ENCODE measurements at regions not wholly inside any gene's neighbourhood (a gene's known extent, or its start where the extent isn't known, plus 50 kb on each side); places are given as distances from the start of the nearest gene placed in this dataset.

- no peaks in the 10 kb centered on the region for H4K20me1 ChIP-seq (ENCODE audit: insufficient read depth, low read length)
- H3K4me1 ChIP-seq (ENCODE audit: insufficient read depth, low read length), result peaks cover 12% of the 10 kb centered on the region
- no peak overlapping the region for H3K4me2 ChIP-seq (ENCODE audit: insufficient read depth, low read length)
- H3K4me3 ChIP-seq (ENCODE audit: insufficient read depth, low read length), result no peak overlapping the region
- H3K27ac ChIP-seq (ENCODE audit: low read depth, low read length), result no peak overlapping the region
- DNase-seq (ENCODE audit: insufficient read length, low spot score, missing footprints), result no peak
- no peaks in the 10 kb centered on the region for H3K36me3 ChIP-seq (ENCODE audit: insufficient read depth, low read length)
- no peaks in the 10 kb centered on the region for H3K79me2 ChIP-seq (ENCODE audit: insufficient read depth, low read length)
- H2AFZ ChIP-seq (ENCODE audit: low read length), result no peak overlapping the region
- H3K9me3 ChIP-seq (ENCODE audit: low read depth, low read length), result no peaks in the 10 kb centered on the region
- H3K27me3 ChIP-seq (ENCODE audit: insufficient read depth, low read length), result peaks cover 3% of the 10 kb centered on the region
- no peak for TF ChIP-seq CTCF (IDR thresholded peaks at IDR 0.05; ENCODE audit: extremely low read depth, low read depth, low read length)
Measured at GRCh38 chr14:89702876-89703200, 251.7 kb downstream of the EFCAB11 start.

DNA sequence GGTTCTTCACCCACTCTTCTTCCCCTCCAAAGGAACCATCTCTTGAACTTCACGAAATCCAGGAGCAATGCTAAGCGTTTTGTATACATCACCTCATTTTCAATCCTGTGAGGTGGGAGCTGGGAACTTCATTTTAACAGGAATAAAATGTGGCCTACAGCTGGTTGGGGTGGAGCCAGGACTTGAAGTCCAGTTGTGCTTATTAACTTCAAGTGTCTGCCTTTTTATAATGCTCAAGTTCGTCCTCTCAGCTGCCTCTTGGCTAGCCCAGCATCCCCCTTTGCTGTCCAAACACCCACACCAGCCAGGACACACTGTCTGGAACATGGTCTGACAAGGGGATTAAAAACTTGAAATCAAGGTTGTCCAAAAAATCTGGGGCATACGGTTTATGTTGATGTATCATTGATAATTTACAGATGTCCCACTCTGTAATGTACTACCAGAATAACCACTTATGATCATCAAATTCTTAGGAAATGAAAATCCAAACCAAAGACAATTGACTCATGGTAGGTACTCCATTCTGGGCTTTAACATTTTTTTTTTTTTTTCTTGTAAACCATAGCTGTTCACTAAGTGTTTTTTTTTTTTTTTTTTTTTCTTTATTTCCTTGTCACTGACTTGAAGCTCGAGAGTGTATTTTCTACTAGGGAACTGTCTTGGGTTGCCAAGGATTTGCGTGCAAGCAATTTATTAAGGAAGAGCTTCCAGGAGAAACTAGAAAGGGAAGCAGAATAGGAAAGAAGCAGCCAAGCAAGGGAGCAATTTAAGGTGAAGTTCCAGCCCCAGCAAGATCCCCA, 252.3 kb downstream of the EFCAB11 start:
- peak overlapping the region; percentile 82 for H2AFZ ChIP-seq (ENCODE audit: low read length)
- DNase-seq (ENCODE audit: insufficient read length, low spot score, missing footprints), result no peak
- H3K4me3 ChIP-seq (ENCODE audit: insufficient read depth, low read length), result peak overlapping the region; percentile 79
- no peaks in the 10 kb centered on the region for H3K36me3 ChIP-seq (ENCODE audit: insufficient read depth, low read length)
- no peaks in the 10 kb centered on the region for H3K79me2 ChIP-seq (ENCODE audit: insufficient read depth, low read length)
- H4K20me1 ChIP-seq (ENCODE audit: insufficient read depth, low read length), result no peaks in the 10 kb centered on the region
- TF ChIP-seq CTCF (IDR thresholded peaks at IDR 0.05; ENCODE audit: extremely low read depth, low read depth, low read length), result no peak
- H3K27me3 ChIP-seq (ENCODE audit: insufficient read depth, low read length), result peaks cover 3% of the 10 kb centered on the region
- no peaks in the 10 kb centered on the region for H3K9me3 ChIP-seq (ENCODE audit: low read depth, low read length)
- H3K27ac ChIP-seq (ENCODE audit: low read depth, low read length), result no peak overlapping the region
- H3K4me2 ChIP-seq (ENCODE audit: insufficient read depth, low read length), result peak overlapping the region; percentile 75
- peaks cover 12% of the 10 kb centered on the region for H3K4me1 ChIP-seq (ENCODE audit: insufficient read depth, low read length)

GRCh38 chr14:89701211-89702043, 253.1 kb downstream of the EFCAB11 start:
- Histone ChIP-seq H3K4me1 (ENCODE audit: insufficient read depth, low read length) (peaks cover 12% of the 10 kb centered on the region), H3K79me2 (ENCODE audit: insufficient read depth, low read length) (no peaks in the 10 kb centered on the region), H4K20me1 (ENCODE audit: insufficient read depth, low read length) (no peaks in the 10 kb centered on the region), H3K4me3 (ENCODE audit: insufficient read depth, low read length) (peak overlapping the region; percentile 79), H3K4me2 (ENCODE audit: insufficient read depth, low read length) (peak overlapping the region; percentile 75), H3K27ac (ENCODE audit: low read depth, low read length) (no peak overlapping the region), H3K36me3 (ENCODE audit: insufficient read depth, low read length) (no peaks in the 10 kb centered on the region), H3K27me3 (ENCODE audit: insufficient read depth, low read length) (peaks cover 3% of the 10 kb centered on the region), H2AFZ (ENCODE audit: low read length) (peak overlapping the region; percentile 94), H3K9me3 (ENCODE audit: low read depth, low read length) (no peaks in the 10 kb centered on the region)
- DNase-seq (ENCODE audit: insufficient read length, low spot score, missing footprints), result peak; percentile 94
- no peak for TF ChIP-seq CTCF (IDR thresholded peaks at IDR 0.05; ENCODE audit: extremely low read depth, low read depth, low read length)

- Histone ChIP-seq H3K27ac (ENCODE audit: low read depth, low read length) (no peak overlapping the region), H3K9me3 (ENCODE audit: low read depth, low read length) (no peaks in the 10 kb centered on the region), H2AFZ (ENCODE audit: low read length) (peak overlapping the region; percentile 94), H3K4me2 (ENCODE audit: insufficient read depth, low read length) (peak overlapping the region; percentile 75), H3K79me2 (ENCODE audit: insufficient read depth, low read length) (no peaks in the 10 kb centered on the region), H3K4me3 (ENCODE audit: insufficient read depth, low read length) (peak overlapping the region; percentile 79), H3K27me3 (ENCODE audit: insufficient read depth, low read length) (peaks cover 3% of the 10 kb centered on the region), H3K36me3 (ENCODE audit: insufficient read depth, low read length) (no peaks in the 10 kb centered on the region), H3K4me1 (ENCODE audit: insufficient read depth, low read length) (peaks cover 12% of the 10 kb centered on the region), H4K20me1 (ENCODE audit: insufficient read depth, low read length) (no peaks in the 10 kb centered on the region)
- no peak for TF ChIP-seq CTCF (IDR thresholded peaks at IDR 0.05; ENCODE audit: extremely low read depth, low read depth, low read length)
- DNase-seq (ENCODE audit: insufficient read length, low spot score, missing footprints), result no peak
Measured at GRCh38 chr14:89700801-89701200, 253.7 kb downstream of the EFCAB11 start.

All from osteoblast (primary cell).